IMR-90 (cell line): ENCODE measurements at regions not wholly inside any gene's neighbourhood (a gene's known extent, or its start where the extent isn't known, plus 50 kb on each side); places are given as distances from the start of the nearest gene placed in this dataset.

Experiments used
- ATAC-seq: fragments of 200-7000 bp; cut with Tn5 transposase; 2 replicates; pipeline ENCODE4 v1.9.1; 2020; ENCODE audit warnings: low read depth, mild to moderate bottlenecking, moderate library complexity
- BruUV-seq: library from RNA; stranded (reverse); fragments of 400-500 nt; replicated peaks from 2 replicates; lab custom pipeline; 2021; lab: Mats Ljungman, UMichigan
- CTCF ChIA-PET: fragments of 300-600 bp; formaldehyde crosslinking; extraction: SDS; loops from one replicate; lab custom pipeline; 2021; ENCODE audit warnings: antibody characterized with exemption; lab: Yijun Ruan, JAX
- POLR2A ChIA-PET: fragments of 300-600 bp; sonication (Branson Sonifier 250); formaldehyde crosslinking; loops from one replicate; lab custom pipeline; 2022; ENCODE audit warnings: antibody characterized with exemption; ENCODE audit not compliant: unreplicated experiment; lab: Charles Lee
- DNase-seq: peaks from one replicate; pipeline ENCODE4 v3.0.0; 2013
- H2AFZ ChIP-seq: replicated peaks from 2 replicates; pipeline ENCODE3; 2013; ENCODE audit warnings: low read length, mild to moderate bottlenecking; ENCODE audit not compliant: poor library complexity
- H2AK5ac ChIP-seq: 2 replicates; pipeline ENCODE4 v1.6.1; 2013; ENCODE audit warnings: low read depth, low read length, inconsistent platforms
- H2AK9ac ChIP-seq: replicated peaks from 2 replicates; pipeline ENCODE3; 2013; ENCODE audit warnings: mild to moderate bottlenecking, low read depth, low read length, moderate library complexity; ENCODE audit not compliant: poor library complexity
- H2BK120ac ChIP-seq: 2 replicates; pipeline ENCODE4 v1.6.1; 2013; ENCODE audit warnings: low read depth, low read length, inconsistent platforms
- H2BK15ac ChIP-seq: 3 replicates; pipeline ENCODE4 v1.6.1; 2013; ENCODE audit warnings: low read depth, low read length, inconsistent platforms
- H2BK20ac ChIP-seq: 2 replicates; pipeline ENCODE4 v1.6.1; 2013; ENCODE audit warnings: low read depth, mild to moderate bottlenecking, inconsistent platforms, low read length, moderate library complexity
- H2BK5ac ChIP-seq: 2 replicates; pipeline ENCODE4 v1.6.1; 2013; ENCODE audit warnings: mild to moderate bottlenecking, low read depth, low read length, inconsistent platforms; ENCODE audit not compliant: poor library complexity, severe bottlenecking
- H3K14ac ChIP-seq: replicated peaks from 2 replicates; pipeline ENCODE4 v1.6.1; 2013; ENCODE audit warnings: low read depth, low read length, inconsistent platforms
- H3K18ac ChIP-seq: 2 replicates; pipeline ENCODE4 v1.6.1; 2013; ENCODE audit warnings: low read depth, low read length, control low read depth
- H3K23ac ChIP-seq: 2 replicates; pipeline ENCODE4 v1.6.1; 2013; ENCODE audit warnings: low read depth, low read length, inconsistent platforms
- H3K27ac ChIP-seq: 2 replicates; pipeline ENCODE4 v1.5.1; 2013; ENCODE audit warnings: mild to moderate bottlenecking, control low read depth, low read length; ENCODE audit not compliant: insufficient read depth
- H3K27me3 ChIP-seq: 2 replicates; pipeline ENCODE4 v1.6.1; 2013; ENCODE audit warnings: low read length; ENCODE audit not compliant: control insufficient read depth, insufficient read depth
- H3K36me3 ChIP-seq: 2 replicates; pipeline ENCODE4 v1.6.1; 2013; ENCODE audit warnings: low read length, mixed read lengths; ENCODE audit not compliant: control insufficient read depth, insufficient read depth
- H3K4ac ChIP-seq: 2 replicates; pipeline ENCODE4 v1.6.1; 2013; ENCODE audit warnings: low read depth, low read length, inconsistent platforms
- H3K4me1 ChIP-seq: 2 replicates; pipeline ENCODE4 v1.6.1; 2013; ENCODE audit warnings: low read length, mixed read lengths; ENCODE audit not compliant: control insufficient read depth, insufficient read depth
- H3K4me2 ChIP-seq: 2 replicates; pipeline ENCODE4 v1.6.1; 2013; ENCODE audit warnings: low read depth, mild to moderate bottlenecking, control low read depth, low read length, moderate library complexity
- H3K4me3 ChIP-seq: 2 replicates; pipeline ENCODE4 v1.5.1; 2013; ENCODE audit warnings: low read depth, mild to moderate bottlenecking, control low read depth, low read length, moderate library complexity; ENCODE audit not compliant: insufficient read depth
- H3K56ac ChIP-seq: 2 replicates; pipeline ENCODE4 v1.6.1; 2013; ENCODE audit warnings: low read length, inconsistent platforms; ENCODE audit not compliant: insufficient read depth; ENCODE audit errors: extremely low read depth
- H3K79me1 ChIP-seq, 2 experiments: 2 replicates each; pipeline ENCODE4 v1.6.1; 2013; ENCODE audit warnings: low read length in 2 of 2, inconsistent platforms in 1 of 2, low read depth in 1 of 2
- H3K9ac ChIP-seq: 2 replicates; pipeline ENCODE4 v1.6.1; 2013; ENCODE audit warnings: low read depth, low read length, control low read depth
- H3K9me1 ChIP-seq: 2 replicates; pipeline ENCODE4 v1.6.1; 2013; ENCODE audit warnings: low read length, inconsistent platforms; ENCODE audit not compliant: insufficient read depth
- H3K9me3 ChIP-seq: 2 replicates; pipeline ENCODE4 v1.6.1; 2013; ENCODE audit warnings: low read length; ENCODE audit not compliant: control insufficient read depth, insufficient read depth
- H4K20me1 ChIP-seq: 2 replicates; pipeline ENCODE4 v1.6.1; 2013; ENCODE audit warnings: low read length, inconsistent platforms; ENCODE audit not compliant: insufficient read depth
- H4K5ac ChIP-seq: 2 replicates; pipeline ENCODE4 v1.6.1; 2013; ENCODE audit warnings: mild to moderate bottlenecking, low read depth, low read length, control low read depth
- H4K8ac ChIP-seq, 2 experiments: 2 replicates each; pipeline ENCODE4 v1.6.1; 2013; ENCODE audit warnings: low read depth in 2 of 2, low read length in 2 of 2, control low read depth in 1 of 2, inconsistent platforms in 1 of 2
- H4K91ac ChIP-seq: 2 replicates; pipeline ENCODE4 v1.6.1; 2013; ENCODE audit warnings: low read depth, low read length, inconsistent platforms; ENCODE audit not compliant: insufficient read depth
- FOS ChIP-seq: fragments of 150-350 bp; IDR thresholded peaks from 2 replicates; pipeline ENCODE4 v1.6.1; 2016; ENCODE audit warnings: low read depth, low read length
- MAFK ChIP-seq: IDR thresholded peaks from 2 replicates; pipeline ENCODE4 v1.6.1; 2012; ENCODE audit warnings: low read depth, low read length, improper control_type of control experiment
- MAZ ChIP-seq: IDR thresholded peaks from 2 replicates; pipeline ENCODE4 v1.6.1; 2012; ENCODE audit warnings: low read depth, mild to moderate bottlenecking, low read length, improper control_type of control experiment, moderate library complexity, borderline replicate concordance
- MXI1 ChIP-seq: IDR thresholded peaks from 2 replicates; pipeline ENCODE4 v1.6.1; 2012; ENCODE audit warnings: low read depth, mild to moderate bottlenecking, low read length, moderate library complexity, borderline replicate concordance
- NFE2L2 ChIP-seq: fragments of 150-350 bp; IDR thresholded peaks from 2 replicates; pipeline ENCODE4 v1.6.1; 2016; ENCODE audit warnings: low read depth, mild to moderate bottlenecking, low read length
- RAD21 ChIP-seq: IDR thresholded peaks from 2 replicates; pipeline ENCODE4 v1.6.1; 2012; ENCODE audit warnings: low read length, improper control_type of control experiment
- RCOR1 ChIP-seq: IDR thresholded peaks from 2 replicates; pipeline ENCODE4 v1.6.1; 2012; ENCODE audit warnings: mild to moderate bottlenecking, low read length, improper control_type of control experiment; ENCODE audit not compliant: insufficient replicate concordance
- RFX5 ChIP-seq: IDR thresholded peaks from 2 replicates; pipeline ENCODE4 v1.8.0; 2012; ENCODE audit warnings: low read depth, mild to moderate bottlenecking, low read length, moderate library complexity
- SMC3 ChIP-seq: fragments of 150-350 bp; IDR thresholded peaks from 2 replicates; pipeline ENCODE4 v1.6.1; 2016; ENCODE audit warnings: low read depth, mild to moderate bottlenecking, antibody characterized with exemption, low read length, moderate library complexity
- WGBS, 2 experiments: methylation state at CpG; one replicate each; pipeline versions ENCODE4 v1.1.5 to v1.1.7; 2013; ENCODE audit warnings: missing lambda C conversion rate in 2 of 2; ENCODE audit not compliant: insufficient read length in 1 of 2; ENCODE audit errors: extremely low coverage in 2 of 2; 5-methylcytosine and 5-hydroxymethylcytosine counted together
- dilution Hi-C: fragments of 300-500 bp; cut with HindIII; formaldehyde crosslinking; loops from one replicate; pipeline ENCODE4 v1.14.3; 2018; ENCODE audit warnings: low sequenced_read_pairs; ENCODE audit not compliant: unreplicated experiment
- in situ Hi-C: fragments of 300-500 bp; cut with MboI; formaldehyde crosslinking; loops from 3 replicates; pipeline ENCODE4 v1.14.3; 2019; ENCODE audit warnings: low sequenced_read_pairs, inconsistent platforms, mixed read lengths
- intact Hi-C: fragments of 100-400 bp; cut with micrococcal nuclease; formaldehyde crosslinking; loops from 2 replicates; pipeline ENCODE4 v1.10.0; 2022
- TF ChIP-seq, protein P1 (sequence below): fragments of 150-350 bp; IDR thresholded peaks from 2 replicates; pipeline ENCODE4 v1.6.1; 2016; ENCODE audit warnings: low read depth, mild to moderate bottlenecking, low read length, moderate library complexity, borderline replicate concordance

DNA sequence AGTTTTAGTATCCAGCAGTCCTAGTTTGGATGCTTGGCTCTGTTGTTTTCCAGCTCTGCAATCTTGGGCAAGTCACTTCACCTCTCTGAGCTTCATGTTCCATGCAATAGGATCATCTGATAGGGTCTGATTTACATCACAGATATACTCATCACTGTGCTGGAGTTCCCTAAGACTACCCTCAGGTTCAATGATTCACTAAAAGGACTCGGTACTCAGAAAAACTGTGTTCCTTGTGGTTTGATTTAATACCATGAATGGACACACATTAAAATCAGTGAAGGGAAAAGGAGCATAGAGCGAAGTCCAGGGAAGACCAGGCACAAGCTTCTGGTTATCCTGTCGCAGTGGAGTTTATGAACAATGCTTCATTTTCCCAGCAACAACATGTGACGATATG, 119.9 kb upstream of the EFNA5 start:
- TF ChIP-seq RAD21 (no peak), MAFK (no peak), MXI1 (no peak), SMC3 (no peak), RCOR1 (no peak), FOS (no peak), MAZ (no peak), RFX5 (no peak), NFE2L2 (no peak)
- TF ChIP-seq, protein P1, sequence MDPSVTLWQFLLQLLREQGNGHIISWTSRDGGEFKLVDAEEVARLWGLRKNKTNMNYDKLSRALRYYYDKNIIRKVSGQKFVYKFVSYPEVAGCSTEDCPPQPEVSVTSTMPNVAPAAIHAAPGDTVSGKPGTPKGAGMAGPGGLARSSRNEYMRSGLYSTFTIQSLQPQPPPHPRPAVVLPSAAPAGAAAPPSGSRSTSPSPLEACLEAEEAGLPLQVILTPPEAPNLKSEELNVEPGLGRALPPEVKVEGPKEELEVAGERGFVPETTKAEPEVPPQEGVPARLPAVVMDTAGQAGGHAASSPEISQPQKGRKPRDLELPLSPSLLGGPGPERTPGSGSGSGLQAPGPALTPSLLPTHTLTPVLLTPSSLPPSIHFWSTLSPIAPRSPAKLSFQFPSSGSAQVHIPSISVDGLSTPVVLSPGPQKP, result no peak
- Histone ChIP-seq H3K27me3 (no peaks in the 10 kb centered on the region; the same call in 1 of the 2 replicates), H4K20me1 (no peaks in the 10 kb centered on the region), H2BK120ac (no peak overlapping the region), H4K8ac (no peak overlapping the region), H4K91ac (no peak overlapping the region), H3K27ac (no peak overlapping the region), H2BK20ac (no peak overlapping the region), H3K9ac (no peak overlapping the region), H3K9me1 (no peaks in the 10 kb centered on the region), H3K14ac (no peak overlapping the region), H3K9me3 (no peaks in the 10 kb centered on the region), H3K4me1 (no peaks in the 10 kb centered on the region), H4K5ac (no peak overlapping the region), H2AK9ac (no peak overlapping the region), H3K18ac (no peak overlapping the region), H3K36me3 (no peaks in the 10 kb centered on the region), H3K79me1 (no peaks in the 10 kb centered on the region), H2BK15ac (no peak overlapping the region), H3K23ac (no peak overlapping the region), H2AFZ (no peak overlapping the region), H2AK5ac (no peak overlapping the region), H2BK5ac (no peak overlapping the region), H3K56ac (no peak overlapping the region), H3K4ac (no peak overlapping the region), H3K4me2 (no peak overlapping the region), H3K4me3 (no peak overlapping the region)
- in situ Hi-C loops, result no loop called here
- ChIA-PET POLR2A (no interaction called here), CTCF (no interaction called here)
- dilution Hi-C loops, result no loop called here
- BruUV-seq, result no TSS peak
- no peak for ATAC-seq
- 100% methylated on average over 1 of the region's 4 CpGs; no CpG with 5 or more reads in 1 of the 2 experiments for WGBS, 2 experiments
- intact Hi-C loops, result no loop called here
- no peak for DNase-seq
